ENCODE measurements at regions not wholly inside any gene's neighbourhood (a gene's known extent, or its start where the extent isn't known, plus 50 kb on each side); places are given as distances from the start of the nearest gene placed in this dataset.

GRCh38 chr5:155885199-155885598 is 441.8 kb upstream of the SGCD start:
- ATAC-seq (ENCODE audit: poor library complexity) (no peak), DNase-seq (no peak)
- intact Hi-C loops (cut with DNase I) = no loop called here

GRCh38 chr5:155886311-155887031 is 440.5 kb upstream of the SGCD start:
- no peak for ATAC-seq (ENCODE audit: poor library complexity)
- intact Hi-C loops (cut with DNase I) = no loop called here
- DNase-seq = no peak

- intact Hi-C loops (cut with DNase I) = no loop called here
Observed at GRCh38 chr5:155895484-155895883, 431.5 kb upstream of the SGCD start.

GRCh38 chr5:155897761-155898160 is 429.2 kb upstream of the SGCD start:
- no peak for ATAC-seq (ENCODE audit: poor library complexity)
- intact Hi-C loops (cut with DNase I) = no loop called here
- DNase-seq = no peak

More at GRCh38 chr5:155895484-155895883, 431.5 kb upstream of the SGCD start:
- ATAC-seq (ENCODE audit: poor library complexity) (no peak), DNase-seq (no peak)

GRCh38 chr5:155898284-155898683 is 428.7 kb upstream of the SGCD start:
- ATAC-seq (ENCODE audit: poor library complexity) (no peak), DNase-seq (no peak)
- intact Hi-C loops (cut with DNase I) = no loop called here

GRCh38 chr5:155903791-155904190 is 423.2 kb upstream of the SGCD start:
- intact Hi-C loops (cut with DNase I) = no loop called here
- no peak for ATAC-seq (ENCODE audit: poor library complexity)
- DNase-seq = no peak

GRCh38 chr5:155905364-155905763 is 421.6 kb upstream of the SGCD start:
- intact Hi-C loops (cut with DNase I) = no loop called here
- ATAC-seq (ENCODE audit: poor library complexity) (peak; percentile 25), DNase-seq (no peak)

- intact Hi-C loops (cut with DNase I) = no loop called here
- ATAC-seq (ENCODE audit: poor library complexity) (no peak), DNase-seq (no peak)
Observed at GRCh38 chr5:155906046-155906445, 420.9 kb upstream of the SGCD start.

GRCh38 chr5:155908543-155908942 is 418.4 kb upstream of the SGCD start:
- intact Hi-C loops (cut with DNase I) = no loop called here

GRCh38 chr5:155912291-155912690 is 414.7 kb upstream of the SGCD start:
- intact Hi-C loops (cut with DNase I) = no loop called here
- no peak for DNase-seq
- ATAC-seq (ENCODE audit: poor library complexity) = no peak

More at GRCh38 chr5:155908543-155908942, 418.4 kb upstream of the SGCD start:
- DNase-seq (no peak), ATAC-seq (ENCODE audit: poor library complexity) (no peak)

- ATAC-seq (ENCODE audit: poor library complexity) (no peak), DNase-seq (no peak)
- intact Hi-C loops (cut with DNase I) = no loop called here
Observed at GRCh38 chr5:155914766-155915165, 412.2 kb upstream of the SGCD start.

- ATAC-seq (ENCODE audit: poor library complexity) = no peak
- no peak for DNase-seq
- intact Hi-C loops (cut with DNase I) = no loop called here
Observed at GRCh38 chr5:155915601-155916000, 411.4 kb upstream of the SGCD start.

- ATAC-seq (ENCODE audit: poor library complexity) = no peak
- intact Hi-C loops (cut with DNase I) = no loop called here
- DNase-seq = no peak
Observed at GRCh38 chr5:155919126-155919525, 407.8 kb upstream of the SGCD start.

GRCh38 chr5:155919725-155920124 is 407.2 kb upstream of the SGCD start:
- no peak for ATAC-seq (ENCODE audit: poor library complexity)
- intact Hi-C loops (cut with DNase I) = no loop called here
- no peak for DNase-seq

- ATAC-seq (ENCODE audit: poor library complexity) = no peak
- no peak for DNase-seq
- intact Hi-C loops (cut with DNase I) = no loop called here
Observed at GRCh38 chr5:155921621-155922020, 405.3 kb upstream of the SGCD start.

- no peak for DNase-seq
- ATAC-seq (ENCODE audit: poor library complexity) = no peak
Observed at GRCh38 chr5:155923784-155924183, 403.2 kb upstream of the SGCD start.

GRCh38 chr5:155926031-155926430 is 400.9 kb upstream of the SGCD start:
- intact Hi-C loops (cut with DNase I) = no loop called here
- no peak for DNase-seq
- no peak for ATAC-seq (ENCODE audit: poor library complexity)

More at GRCh38 chr5:155923784-155924183, 403.2 kb upstream of the SGCD start:
- intact Hi-C loops (cut with DNase I) = no loop called here

- no peak for ATAC-seq (ENCODE audit: poor library complexity)
- intact Hi-C loops (cut with DNase I) = no loop called here
Observed at GRCh38 chr5:155926766-155927165, 400.2 kb upstream of the SGCD start.

GRCh38 chr5:155929112-155929511 is 397.9 kb upstream of the SGCD start:
- intact Hi-C loops (cut with DNase I) = no loop called here
- DNase-seq = no peak
- no peak for ATAC-seq (ENCODE audit: poor library complexity)

More at GRCh38 chr5:155926766-155927165, 400.2 kb upstream of the SGCD start:
- DNase-seq = no peak

- ATAC-seq (ENCODE audit: poor library complexity) (no peak), DNase-seq (no peak)
- intact Hi-C loops (cut with DNase I) = no loop called here
Observed at GRCh38 chr5:155934964-155935363, 392.0 kb upstream of the SGCD start.

GRCh38 chr5:155935723-155936122 is 391.2 kb upstream of the SGCD start:
- DNase-seq (peak; percentile 33), ATAC-seq (ENCODE audit: poor library complexity) (no peak)
- intact Hi-C loops (cut with DNase I) = no loop called here
